HG03066 (cell line): ENCODE measurements at regions not wholly inside any gene's neighbourhood (a gene's known extent, or its start where the extent isn't known, plus 50 kb on each side); places are given as distances from the start of the nearest gene placed in this dataset.

Experiments used
- ATAC-seq: cut with Tn5 transposase; IDR thresholded peaks from one replicate; pipeline ENCODE4 v1.9.1; 2021; ENCODE audit warnings: low read depth; ENCODE audit not compliant: unreplicated experiment

DNA sequence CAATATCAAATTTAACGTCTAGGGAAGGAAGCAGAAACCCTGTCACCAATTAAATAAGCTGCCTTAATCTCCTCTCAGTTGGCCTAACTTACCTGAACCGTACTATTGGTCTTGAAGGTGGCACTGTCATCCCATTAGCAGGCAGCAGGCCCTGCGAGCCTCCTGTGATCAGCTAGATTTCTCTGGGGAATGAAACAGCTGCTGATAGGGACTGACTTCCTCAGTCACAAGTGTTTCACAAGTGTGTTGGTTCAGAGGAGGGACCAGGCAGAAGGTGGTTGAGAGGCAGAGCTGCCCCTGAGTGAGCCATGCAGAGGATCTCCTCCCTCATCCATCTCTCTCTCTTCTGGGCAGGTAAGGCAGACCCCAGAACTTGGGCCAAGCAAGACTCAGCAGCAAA, 166.8 kb downstream of the DAD1 start:
- no peak for ATAC-seq

DNA sequence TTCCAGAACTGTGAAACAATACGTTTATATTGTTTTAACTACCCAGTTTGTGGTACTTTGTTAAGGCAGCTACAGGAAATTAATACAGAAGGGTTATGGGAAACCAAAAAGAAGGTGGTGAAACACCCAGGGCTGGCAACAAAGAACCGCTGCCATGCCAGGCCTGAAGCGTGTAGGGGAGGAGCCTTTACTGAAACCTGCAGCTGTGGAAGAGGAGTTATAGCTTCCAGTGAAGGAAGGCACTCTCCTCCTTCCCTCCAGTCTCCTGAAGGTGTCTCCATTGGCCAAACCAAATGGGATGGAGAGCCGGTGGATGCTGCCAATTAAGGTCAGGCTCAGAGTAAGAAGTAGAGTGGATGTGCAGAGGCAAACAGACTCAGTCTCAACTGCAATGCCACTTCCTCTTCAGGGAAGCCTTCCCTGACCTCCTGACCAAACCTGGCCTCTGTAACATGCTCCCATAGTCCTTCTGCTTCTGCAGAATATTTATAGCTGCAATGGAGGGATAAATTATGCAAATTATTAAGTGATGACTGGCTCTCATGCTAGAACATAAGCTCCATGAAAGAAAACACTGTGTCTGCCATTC, 168.3 kb downstream of the DAD1 start:
- ATAC-seq: no peak

DNA sequence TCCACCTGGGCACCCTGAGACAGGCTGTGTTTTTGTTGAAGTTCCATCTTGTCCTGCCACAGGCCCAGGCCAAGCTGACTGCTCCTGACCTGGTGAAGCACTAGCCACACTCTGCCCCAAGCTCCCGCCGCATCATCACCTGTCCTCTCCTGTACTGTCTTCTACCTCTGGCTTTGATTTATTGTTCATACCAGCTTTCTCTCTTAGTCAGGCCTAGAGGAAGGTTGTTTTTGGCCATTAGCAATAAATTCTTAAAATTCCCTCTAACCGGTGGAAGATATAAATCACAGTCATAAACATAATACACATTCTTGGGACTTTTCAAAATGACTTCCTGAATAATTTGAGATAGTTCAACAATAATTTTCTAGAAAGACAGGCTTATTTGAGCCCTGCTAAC, 169.4 kb downstream of the DAD1 start:
- ATAC-seq: no peak

DNA sequence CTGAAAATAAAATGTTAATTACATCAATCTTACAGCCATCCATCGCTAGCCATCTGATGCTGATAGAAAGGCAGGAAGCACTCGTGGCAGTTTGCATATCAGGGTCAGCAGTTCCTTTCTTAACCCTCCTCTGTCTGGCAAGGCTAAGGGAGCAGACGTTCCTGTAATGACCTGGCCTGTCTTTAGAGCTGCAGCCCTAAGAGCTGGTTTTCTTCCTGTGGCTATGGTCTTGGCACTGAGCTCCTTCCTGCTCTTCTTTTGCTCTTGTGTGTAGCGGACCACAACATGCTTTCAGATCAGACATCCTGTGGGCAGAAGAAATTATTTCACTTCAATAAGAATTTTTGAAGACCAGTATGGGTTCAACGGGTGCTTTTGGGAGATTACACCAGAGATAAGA, 170.4 kb downstream of the DAD1 start:
- no peak for ATAC-seq

DNA sequence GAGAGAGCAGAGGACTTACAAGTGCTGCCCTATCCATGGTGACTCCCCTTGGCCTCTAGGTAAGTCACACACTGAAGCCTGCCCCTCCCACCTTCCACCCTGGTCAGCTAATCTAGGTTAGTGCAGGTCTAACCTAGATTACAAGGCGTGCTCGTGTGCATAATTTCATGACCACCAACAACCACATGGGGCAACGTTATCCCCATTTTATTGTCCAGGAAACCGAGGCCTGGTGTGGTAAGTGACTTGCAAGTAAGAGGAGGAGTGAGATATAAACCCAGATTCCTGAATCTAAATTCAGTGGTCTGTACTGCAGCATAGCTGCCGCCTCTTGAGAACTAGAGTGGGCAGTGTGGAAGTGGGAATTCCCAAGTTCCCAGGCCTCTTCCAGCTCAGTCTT, 171.1 kb downstream of the DAD1 start:
- ATAC-seq: no peak

DNA sequence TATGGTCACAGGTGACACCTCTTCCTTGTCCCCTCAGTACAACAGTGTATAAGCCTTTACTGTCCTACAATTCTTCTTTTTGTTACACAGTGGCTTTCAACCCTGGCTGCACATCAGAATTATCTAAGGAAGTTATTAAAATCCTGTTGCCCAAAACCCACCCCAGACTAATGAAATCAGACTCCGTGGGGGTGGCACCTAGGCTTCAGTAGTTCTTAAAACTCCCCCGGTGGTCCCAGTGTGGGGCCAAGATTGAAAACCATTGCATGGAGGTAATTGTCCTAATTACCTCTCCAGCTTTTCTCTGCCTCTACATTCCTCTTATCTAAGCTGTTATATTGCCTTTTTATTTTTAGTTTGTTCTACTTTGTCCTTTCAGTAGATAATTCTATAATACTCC, 172.8 kb downstream of the DAD1 start:
- no peak for ATAC-seq

DNA sequence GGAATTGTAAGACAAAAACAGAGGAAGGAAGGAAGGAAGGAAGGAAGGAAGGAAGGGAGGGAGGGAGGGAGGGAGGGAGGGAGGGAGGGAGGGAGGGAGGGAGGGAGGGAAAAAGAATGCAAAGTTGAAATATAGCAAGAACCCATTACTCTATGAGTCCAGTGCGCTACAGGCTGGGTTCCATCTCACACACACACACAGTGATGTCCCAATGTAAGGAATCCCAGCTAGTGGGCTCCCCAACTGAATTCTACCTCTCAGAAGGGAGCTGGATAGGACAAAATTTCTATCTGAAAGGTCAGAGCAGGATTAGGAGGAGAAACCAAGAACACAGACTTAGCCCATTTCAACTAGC, 173.4 kb downstream of the DAD1 start:
- ATAC-seq: no peak

DNA sequence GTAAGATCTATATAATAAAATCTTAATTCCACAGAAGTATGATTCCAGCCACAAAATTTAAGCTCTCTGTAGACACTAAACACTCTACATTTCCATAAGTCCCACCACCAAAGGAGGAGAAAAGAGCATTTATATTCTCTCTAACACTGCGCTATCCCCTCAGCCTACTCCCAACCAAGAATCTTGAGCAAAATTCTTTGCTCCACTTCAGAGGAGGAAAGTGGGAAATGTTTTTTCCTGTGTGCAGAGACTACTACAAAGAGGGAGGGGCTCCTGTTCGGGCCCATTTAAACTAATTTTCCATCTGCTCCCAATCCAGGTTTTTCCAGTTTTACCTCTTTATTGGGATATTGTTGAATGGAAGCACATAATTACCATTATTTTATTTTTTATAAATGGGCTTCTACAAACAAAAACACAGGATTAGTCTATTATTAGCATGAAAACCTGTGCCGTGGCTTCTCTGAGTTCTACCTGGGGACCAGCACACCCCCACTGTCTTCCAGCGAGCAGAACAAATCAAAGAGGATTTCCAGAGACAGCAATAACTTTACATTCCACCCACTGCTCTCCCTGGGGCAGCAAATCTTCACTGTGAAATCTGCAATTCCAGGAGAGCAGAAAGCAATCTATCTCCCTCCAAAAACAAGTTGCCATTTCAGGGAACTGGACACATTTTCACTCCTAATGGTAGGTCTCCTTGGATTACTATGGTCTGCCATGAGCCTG, 174.0 kb downstream of the DAD1 start:
- ATAC-seq: no peak

DNA sequence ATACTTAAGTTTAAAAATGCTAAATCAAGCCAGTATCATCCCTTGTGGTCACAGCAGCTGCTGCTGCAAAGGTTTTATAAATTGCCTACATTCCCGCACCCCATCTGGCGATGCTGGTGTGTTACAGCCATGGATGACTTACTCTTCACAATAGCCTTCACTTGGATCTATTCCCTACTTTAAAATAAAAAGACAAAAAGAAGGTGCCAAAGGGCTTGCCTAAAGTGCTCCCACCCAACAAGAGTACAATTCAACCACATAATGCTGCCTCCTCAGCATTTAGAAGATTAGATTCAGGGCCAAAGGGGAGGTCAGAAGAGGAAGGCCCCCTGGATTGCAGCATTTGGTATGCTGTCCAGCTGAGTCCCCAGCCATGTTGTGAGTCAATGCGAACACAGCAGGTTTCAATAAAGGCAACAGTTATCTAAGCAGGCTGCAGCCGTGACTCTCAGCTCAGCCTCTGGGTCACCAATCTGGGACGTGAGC, 176.1 kb downstream of the DAD1 start:
- ATAC-seq: no peak

DNA sequence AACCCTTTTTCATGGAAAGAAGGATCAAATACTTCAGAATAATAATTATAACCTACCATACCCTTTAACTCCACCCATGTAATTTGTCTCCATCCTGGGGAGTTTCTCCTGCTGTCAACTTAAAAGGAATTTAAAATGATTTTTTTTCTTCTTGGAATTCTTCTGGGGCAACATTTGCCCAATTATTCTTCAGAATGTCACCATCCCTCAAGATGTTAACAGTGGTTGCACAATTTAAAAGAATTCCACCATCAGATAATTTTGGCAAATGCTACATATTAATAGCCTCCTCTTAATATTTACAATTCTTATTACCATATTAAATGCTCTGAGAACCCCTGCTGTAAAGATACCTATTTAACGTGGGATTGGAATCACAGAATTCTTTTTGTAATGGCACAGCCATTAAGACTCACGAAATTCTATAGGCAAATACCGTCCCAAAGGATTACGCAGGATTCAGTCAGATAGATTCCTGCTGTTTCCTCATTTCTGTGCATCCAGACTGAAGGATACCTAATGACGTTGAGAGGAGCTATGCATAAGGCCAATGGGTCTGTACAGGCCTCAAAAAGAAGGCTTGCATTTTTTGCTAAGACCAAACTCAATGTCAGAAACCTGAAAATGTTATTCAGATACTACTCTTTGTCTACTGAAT, 177.5 kb downstream of the DAD1 start:
- ATAC-seq: no peak

DNA sequence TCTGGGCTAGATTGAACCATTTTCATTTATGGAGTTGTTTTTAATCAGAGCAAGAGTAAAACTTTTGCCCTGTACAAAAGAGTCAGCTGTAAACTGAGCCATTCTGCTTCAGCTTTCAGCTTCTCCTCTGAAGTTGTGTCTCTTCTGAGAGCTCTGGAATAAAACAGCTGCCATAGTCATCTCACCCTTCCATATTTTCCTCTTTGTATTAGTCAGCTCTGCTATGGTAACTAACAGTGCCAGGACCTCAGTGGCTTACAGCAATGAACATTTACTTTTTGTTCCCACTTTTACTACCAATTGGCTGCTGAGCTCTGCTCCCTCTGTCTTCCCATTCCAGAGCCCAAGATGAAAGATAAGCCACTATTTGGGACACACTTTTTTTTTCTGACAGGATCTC, 178.5 kb downstream of the DAD1 start:
- ATAC-seq: no peak

DNA sequence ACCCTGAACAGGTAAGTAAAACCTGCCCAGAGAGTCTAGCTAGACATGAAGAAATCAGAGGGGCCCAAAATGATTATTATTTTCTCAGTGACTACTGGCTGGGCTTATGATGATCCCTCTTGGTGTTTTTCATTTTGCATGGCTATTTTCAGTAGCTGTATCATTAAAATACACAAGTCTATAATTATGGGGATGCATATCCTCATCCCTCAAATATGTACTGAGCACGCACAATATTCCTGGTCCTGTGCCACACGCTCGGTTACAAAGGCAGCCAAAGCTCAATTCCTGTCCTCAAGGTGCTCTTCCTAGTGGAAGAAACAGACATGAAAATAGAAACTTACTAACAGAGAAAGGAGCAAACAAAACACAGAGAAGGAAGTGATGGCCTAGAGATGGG, 180.0 kb downstream of the DAD1 start:
- ATAC-seq: no peak

DNA sequence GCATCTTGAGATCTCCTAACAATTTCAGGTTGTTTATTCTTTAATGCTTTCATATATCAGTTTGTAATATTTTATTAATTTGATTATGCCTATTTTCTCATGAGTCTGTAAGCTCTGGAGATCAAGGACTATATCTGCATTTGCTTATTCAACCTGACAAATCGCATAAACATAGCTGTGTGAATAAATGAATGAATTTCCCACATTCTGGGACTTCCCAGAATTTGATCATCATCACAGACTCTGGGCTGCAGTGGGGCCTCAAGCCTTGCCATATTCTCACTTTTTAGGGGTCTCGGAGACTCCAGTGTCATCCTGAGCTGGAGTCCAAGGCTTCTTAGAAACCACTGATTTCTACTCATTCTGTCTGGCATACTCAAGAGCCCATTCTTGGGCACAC, 180.5 kb downstream of the DAD1 start:
- no peak for ATAC-seq

DNA sequence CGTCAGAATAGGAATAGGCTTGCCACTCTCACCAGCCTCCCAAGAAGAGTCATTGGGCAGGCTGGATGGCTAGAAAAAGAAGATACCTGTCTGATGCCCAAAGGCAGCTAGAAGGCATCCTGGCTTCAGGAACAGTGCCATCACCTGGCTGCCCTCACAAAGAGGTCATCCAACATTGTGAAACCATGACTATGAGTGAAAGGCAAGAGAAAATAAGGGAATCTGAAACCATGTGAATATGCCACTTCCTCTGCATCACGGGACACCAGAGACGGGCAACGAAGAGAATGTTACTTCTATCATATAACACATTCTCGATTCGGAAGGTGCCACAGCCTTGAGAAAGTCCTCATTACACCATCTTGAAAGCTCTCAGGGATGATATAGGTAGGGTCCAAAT, 182.0 kb downstream of the DAD1 start:
- ATAC-seq: no peak

DNA sequence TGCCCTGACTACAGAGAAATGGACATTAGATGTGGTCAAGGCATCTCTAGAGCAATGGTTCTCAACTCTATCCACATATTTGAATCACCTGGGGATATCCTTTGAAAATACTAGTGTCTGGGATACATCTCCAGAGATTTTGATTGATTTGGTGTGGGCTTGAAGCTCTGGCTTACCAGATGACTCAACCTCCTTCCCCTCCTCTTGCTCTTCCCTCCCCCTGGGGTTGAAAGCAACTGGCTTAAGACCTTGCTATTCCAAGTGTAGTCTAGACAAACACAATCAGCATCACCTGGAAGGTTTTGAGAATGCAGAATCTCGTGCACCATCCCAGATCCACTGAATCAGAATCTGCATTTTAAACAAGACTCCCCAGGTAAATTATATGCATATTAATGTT, 183.8 kb downstream of the DAD1 start:
- ATAC-seq: no peak

DNA sequence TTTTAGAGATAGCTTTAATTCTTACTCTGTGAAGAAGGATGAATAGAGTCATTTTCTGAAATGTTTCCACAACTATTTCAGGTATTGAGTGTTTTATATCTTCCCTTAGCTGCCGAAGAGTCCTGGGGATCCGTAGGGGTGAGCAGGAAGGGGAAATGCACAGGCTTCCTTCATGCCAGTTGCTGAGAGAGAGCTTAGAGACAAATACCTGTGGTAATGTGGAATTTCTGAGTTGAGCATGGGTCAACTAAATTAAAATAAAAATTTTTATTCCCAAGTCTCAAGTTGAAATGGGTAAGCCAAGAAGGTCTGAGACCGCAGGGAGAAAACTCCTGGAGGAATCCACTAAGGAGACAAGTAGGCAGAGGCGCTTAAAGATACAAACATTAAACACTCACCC, 185.7 kb downstream of the DAD1 start:
- ATAC-seq: no peak

DNA sequence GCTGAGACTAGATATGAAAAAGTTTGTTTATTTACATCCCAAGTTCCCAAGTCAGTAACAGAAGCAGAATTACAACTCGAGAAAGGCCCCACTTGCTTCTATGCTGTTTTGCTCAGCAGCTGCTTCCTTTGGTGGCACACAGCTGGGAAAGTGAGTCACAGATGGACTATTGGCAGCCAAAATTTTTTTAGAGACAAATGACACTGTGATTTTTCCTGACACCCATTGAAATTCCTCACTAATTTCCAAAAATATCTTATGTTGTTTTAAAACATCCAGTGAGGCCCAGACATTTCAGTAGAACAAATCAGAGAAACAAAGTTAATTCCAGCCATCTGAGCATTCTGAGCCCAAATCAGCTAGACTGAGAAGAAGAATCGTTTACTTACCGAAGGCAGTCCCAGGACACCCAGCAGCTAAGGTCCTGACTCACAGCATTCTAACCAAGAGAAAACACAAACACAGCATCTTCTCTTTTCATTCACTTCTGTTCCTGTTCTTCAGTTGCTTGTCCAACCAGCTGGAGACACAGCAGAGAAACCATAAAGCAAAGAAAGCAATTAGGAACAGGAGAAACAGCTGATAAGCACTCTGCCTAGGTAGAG, 188.3 kb downstream of the DAD1 start:
- ATAC-seq: no peak

DNA sequence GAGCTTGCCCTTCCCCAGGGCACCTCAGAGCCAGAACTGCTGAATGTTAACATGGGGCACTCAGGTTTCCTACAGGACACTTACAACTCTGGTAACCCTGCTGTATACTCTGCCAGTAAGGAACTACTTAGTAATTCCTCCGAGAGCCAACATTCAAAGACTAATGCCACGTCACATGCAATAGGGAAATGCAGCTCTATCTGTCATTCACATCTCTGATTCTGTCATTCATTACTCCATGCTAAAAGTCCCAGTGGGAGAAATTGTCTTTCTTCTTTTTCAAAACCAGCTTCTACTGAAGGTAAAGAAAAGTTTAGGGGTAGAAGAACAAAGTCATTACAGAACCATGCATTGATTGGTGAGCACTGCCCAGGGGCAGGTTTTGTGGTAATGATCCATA, 189.2 kb downstream of the DAD1 start:
- ATAC-seq: no peak

DNA sequence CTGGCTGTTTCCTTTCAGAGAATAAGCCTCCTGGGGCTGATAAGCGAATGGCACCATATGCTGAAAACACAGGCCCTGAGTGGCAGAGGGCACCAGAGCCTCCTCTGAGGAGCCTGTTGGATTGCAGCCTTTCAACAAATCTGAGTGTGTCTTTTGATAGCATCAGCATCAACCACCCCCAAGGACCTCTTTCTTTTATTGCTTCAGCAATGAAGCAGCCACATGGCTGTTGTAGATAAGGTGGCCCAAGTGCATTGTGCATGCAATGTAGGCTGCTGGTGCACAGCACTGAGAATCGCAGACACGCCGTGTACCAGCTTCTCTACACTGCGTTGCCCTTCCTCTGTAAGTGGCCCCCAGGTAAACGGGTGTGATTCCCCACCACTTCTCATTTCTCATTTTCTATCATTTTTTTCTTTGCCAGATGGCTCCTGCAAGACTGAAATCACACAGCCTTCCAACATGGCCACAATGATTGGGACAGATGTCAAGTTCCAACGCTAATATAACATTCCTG, 191.7 kb downstream of the DAD1 start:
- ATAC-seq: no peak

DNA sequence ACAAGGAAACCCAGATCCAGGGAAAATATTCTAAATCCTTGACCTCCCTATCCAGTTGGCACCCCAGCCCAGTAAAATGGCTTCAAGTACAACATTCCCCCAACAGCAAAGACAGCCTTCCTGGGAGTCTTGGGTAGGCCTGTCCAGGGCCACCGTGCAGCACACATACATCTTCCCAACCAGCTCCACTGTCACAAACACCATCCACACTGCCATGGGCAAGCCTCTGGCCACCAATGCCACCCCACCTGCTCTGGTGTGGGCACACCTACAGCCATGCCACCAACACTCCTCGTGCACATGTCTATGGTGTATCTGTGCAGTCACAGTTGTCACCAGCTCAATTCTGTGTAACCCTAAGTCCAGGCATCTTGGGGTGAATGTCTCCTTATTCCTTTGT, 193.2 kb downstream of the DAD1 start:
- ATAC-seq: no peak

DNA sequence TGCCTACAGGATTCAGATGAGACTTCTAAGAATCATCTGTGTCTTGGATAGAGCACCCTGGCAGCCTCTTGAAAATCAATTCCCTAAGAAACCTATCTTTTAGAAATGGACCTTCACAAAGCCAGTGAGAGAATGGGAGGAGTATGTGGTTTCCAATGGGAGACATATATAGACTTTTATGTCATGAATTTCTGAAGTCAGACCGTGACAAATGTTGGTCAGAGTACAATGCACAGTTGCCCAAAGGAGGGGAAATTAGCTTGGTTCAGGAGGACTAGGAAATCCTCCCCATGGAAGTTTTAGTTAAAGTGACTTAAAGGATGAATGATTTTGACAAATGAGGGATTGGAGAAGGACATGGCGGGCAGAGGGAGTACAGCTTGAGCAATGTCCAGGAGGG, 194.4 kb downstream of the DAD1 start:
- no peak for ATAC-seq

DNA sequence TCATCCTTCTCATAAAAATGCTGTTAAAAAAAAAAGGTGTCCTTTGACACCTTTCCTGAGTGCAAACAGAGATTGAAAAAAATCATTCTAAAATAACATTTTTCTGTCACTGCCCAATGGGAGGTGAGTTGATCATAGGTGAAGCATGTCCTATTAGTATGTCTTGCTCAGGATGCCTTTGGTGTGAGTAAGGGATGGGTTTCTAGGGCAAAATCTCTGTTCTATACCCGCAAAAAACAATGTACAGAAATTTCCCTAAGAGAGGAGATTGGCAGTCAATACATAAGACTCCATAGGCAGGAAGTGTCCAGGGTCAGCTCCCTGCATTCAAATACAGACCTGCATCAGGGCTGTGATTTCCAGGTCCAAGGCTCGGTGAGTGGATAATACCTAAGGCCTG, 195.2 kb downstream of the DAD1 start:
- no peak for ATAC-seq
